ENCODE measurements at regions not wholly inside any gene's neighbourhood (a gene's known extent, or its start where the extent isn't known, plus 50 kb on each side); places are given as distances from the start of the nearest gene placed in this dataset.
"Not testable (repeated sequence)": the region's sequence is repeated elsewhere in the genome, so short reads cannot be mapped to it uniquely, and the experiment has no call there.

- POLR2A ChIA-PET = no interaction called here
- H3K27ac Mint-ChIP-seq = no peak overlapping the region
- DNase-seq (no peak), ATAC-seq (ENCODE audit: low read depth) (no peak)
- H3K36me3 Mint-ChIP-seq = no peaks in the 10 kb centered on the region
- H3K4me3 Mint-ChIP-seq = no peak overlapping the region
- H3K9me3 Mint-ChIP-seq = no peaks in the 10 kb centered on the region
- H3K27me3 Mint-ChIP-seq = no peaks in the 10 kb centered on the region
- no peaks in the 10 kb centered on the region for H3K4me1 Mint-ChIP-seq
Observed at GRCh38 chr11:92099183-92099582, 125.4 kb upstream of the FAT3 start.

- no peak overlapping the region for H3K4me3 Mint-ChIP-seq
- DNase-seq (no peak), ATAC-seq (ENCODE audit: low read depth) (no peak)
- H3K9me3 Mint-ChIP-seq = no peaks in the 10 kb centered on the region
- H3K4me1 Mint-ChIP-seq = no peaks in the 10 kb centered on the region
- no peaks in the 10 kb centered on the region for H3K36me3 Mint-ChIP-seq
- POLR2A ChIA-PET = no interaction called here
- no peaks in the 10 kb centered on the region for H3K27me3 Mint-ChIP-seq
- H3K27ac Mint-ChIP-seq = no peak overlapping the region
Observed at GRCh38 chr11:92098172-92098571, 126.4 kb upstream of the FAT3 start.

GRCh38 chr11:92087725-92088537 lies 136.7 kb upstream of the FAT3 start:
- Mint-ChIP-seq H3K9me3 (peaks cover 6% of the 10 kb centered on the region), H3K4me1 (no peaks in the 10 kb centered on the region), H3K27ac (no peak overlapping the region), H3K27me3 (no peaks in the 10 kb centered on the region), H3K4me3 (no peak overlapping the region), H3K36me3 (no peaks in the 10 kb centered on the region)
- DNase-seq (no peak), ATAC-seq (ENCODE audit: low read depth) (no peak)
- POLR2A ChIA-PET = no interaction called here

- Mint-ChIP-seq H3K9me3 (peaks cover 6% of the 10 kb centered on the region), H3K4me1 (no peaks in the 10 kb centered on the region), H3K36me3 (no peaks in the 10 kb centered on the region), H3K27ac (no peak overlapping the region), H3K4me3 (no peak overlapping the region), H3K27me3 (no peaks in the 10 kb centered on the region)
- ATAC-seq (ENCODE audit: low read depth) (no peak), DNase-seq (no peak)
- POLR2A ChIA-PET = no interaction called here
Observed at GRCh38 chr11:92083123-92083522, 141.5 kb upstream of the FAT3 start.

GRCh38 chr11:92082652-92083051 lies 142.0 kb upstream of the FAT3 start:
- no peaks in the 10 kb centered on the region for H3K36me3 Mint-ChIP-seq
- peaks cover 6% of the 10 kb centered on the region for H3K9me3 Mint-ChIP-seq
- no peak overlapping the region for H3K27ac Mint-ChIP-seq
- no peaks in the 10 kb centered on the region for H3K27me3 Mint-ChIP-seq
- no peak for DNase-seq
- no peak for ATAC-seq (ENCODE audit: low read depth)
- no peak overlapping the region for H3K4me3 Mint-ChIP-seq
- POLR2A ChIA-PET = no interaction called here
- no peaks in the 10 kb centered on the region for H3K4me1 Mint-ChIP-seq

- H3K36me3 Mint-ChIP-seq; POLR2A ChIA-PET; H3K4me3 Mint-ChIP-seq; DNase-seq; H3K9me3 Mint-ChIP-seq; H3K27me3 Mint-ChIP-seq; ATAC-seq (ENCODE audit: low read depth); H3K4me1 Mint-ChIP-seq; H3K27ac Mint-ChIP-seq: not testable (repeated sequence)
Observed at GRCh38 chr11:92074498-92074897, 150.1 kb upstream of the FAT3 start.

GRCh38 chr11:92071660-92072059 lies 153.0 kb upstream of the FAT3 start:
- ATAC-seq (ENCODE audit: low read depth) = no peak
- H3K4me3 Mint-ChIP-seq = no peak overlapping the region
- no peak for DNase-seq
- no peaks in the 10 kb centered on the region for H3K36me3 Mint-ChIP-seq
- no peaks in the 10 kb centered on the region for H3K9me3 Mint-ChIP-seq
- H3K27me3 Mint-ChIP-seq = no peaks in the 10 kb centered on the region
- H3K27ac Mint-ChIP-seq = no peak overlapping the region
- POLR2A ChIA-PET = no interaction called here
- H3K4me1 Mint-ChIP-seq = no peaks in the 10 kb centered on the region

GRCh38 chr11:92070026-92070889 lies 154.4 kb upstream of the FAT3 start:
- H3K27me3 Mint-ChIP-seq = no peaks in the 10 kb centered on the region
- POLR2A ChIA-PET = no interaction called here
- no peak overlapping the region for H3K4me3 Mint-ChIP-seq
- DNase-seq = no peak
- H3K4me1 Mint-ChIP-seq = no peaks in the 10 kb centered on the region
- ATAC-seq (ENCODE audit: low read depth) = no peak
- no peaks in the 10 kb centered on the region for H3K9me3 Mint-ChIP-seq
- no peak overlapping the region for H3K27ac Mint-ChIP-seq
- H3K36me3 Mint-ChIP-seq = no peaks in the 10 kb centered on the region

GRCh38 chr11:92067016-92067415 lies 157.6 kb upstream of the FAT3 start:
- peaks cover 2% of the 10 kb centered on the region for H3K9me3 Mint-ChIP-seq
- ATAC-seq (ENCODE audit: low read depth) = no peak
- H3K4me1 Mint-ChIP-seq = no peaks in the 10 kb centered on the region
- H3K4me3 Mint-ChIP-seq = no peak overlapping the region
- POLR2A ChIA-PET = no interaction called here
- no peaks in the 10 kb centered on the region for H3K27me3 Mint-ChIP-seq
- no peak overlapping the region for H3K27ac Mint-ChIP-seq
- DNase-seq = no peak
- H3K36me3 Mint-ChIP-seq = no peaks in the 10 kb centered on the region

GRCh38 chr11:92061456-92062062 lies 163.1 kb upstream of the FAT3 start:
- no peaks in the 10 kb centered on the region for H3K27me3 Mint-ChIP-seq
- H3K9me3 Mint-ChIP-seq = peaks cover 2% of the 10 kb centered on the region
- ATAC-seq (ENCODE audit: low read depth) (no peak), DNase-seq (no peak)
- no peaks in the 10 kb centered on the region for H3K4me1 Mint-ChIP-seq
- no peaks in the 10 kb centered on the region for H3K36me3 Mint-ChIP-seq
- no peak overlapping the region for H3K4me3 Mint-ChIP-seq
- POLR2A ChIA-PET = no interaction called here
- no peak overlapping the region for H3K27ac Mint-ChIP-seq

- Mint-ChIP-seq H3K9me3 (no peaks in the 10 kb centered on the region), H3K27ac (no peak overlapping the region), H3K36me3 (no peaks in the 10 kb centered on the region), H3K27me3 (no peaks in the 10 kb centered on the region), H3K4me1 (no peaks in the 10 kb centered on the region), H3K4me3 (no peak overlapping the region)
- DNase-seq (no peak), ATAC-seq (ENCODE audit: low read depth) (no peak)
- POLR2A ChIA-PET = no interaction called here
Observed at GRCh38 chr11:92057849-92058442, 166.7 kb upstream of the FAT3 start.

- peaks cover 5% of the 10 kb centered on the region for H3K9me3 Mint-ChIP-seq
- ATAC-seq (ENCODE audit: low read depth) = no peak
- POLR2A ChIA-PET = no interaction called here
- no peak for DNase-seq
- H3K4me1 Mint-ChIP-seq = no peaks in the 10 kb centered on the region
- no peak overlapping the region for H3K4me3 Mint-ChIP-seq
- no peaks in the 10 kb centered on the region for H3K36me3 Mint-ChIP-seq
- H3K27me3 Mint-ChIP-seq = no peaks in the 10 kb centered on the region
- H3K27ac Mint-ChIP-seq = no peak overlapping the region
Observed at GRCh38 chr11:92053216-92053615, 171.4 kb upstream of the FAT3 start.

- Mint-ChIP-seq H3K27me3 (no peaks in the 10 kb centered on the region), H3K4me3 (no peak overlapping the region), H3K4me1 (no peaks in the 10 kb centered on the region), H3K9me3 (peaks cover 5% of the 10 kb centered on the region), H3K36me3 (no peaks in the 10 kb centered on the region), H3K27ac (no peak overlapping the region)
- no peak for DNase-seq
- no peak for ATAC-seq (ENCODE audit: low read depth)
- POLR2A ChIA-PET = no interaction called here
Observed at GRCh38 chr11:92050305-92050704, 174.3 kb upstream of the FAT3 start.

All from activated naive CD8-positive, alpha-beta T cell treated with anti-CD3 and anti-CD28 coated beads, Interleukin-2, amount 10 ng/mL, durations not matched to agents 7 days and 5 days (primary cell).